ENCODE measurements at regions not wholly inside any gene's neighbourhood (a gene's known extent, or its start where the extent isn't known, plus 50 kb on each side); places are given as distances from the start of the nearest gene placed in this dataset.

DNA sequence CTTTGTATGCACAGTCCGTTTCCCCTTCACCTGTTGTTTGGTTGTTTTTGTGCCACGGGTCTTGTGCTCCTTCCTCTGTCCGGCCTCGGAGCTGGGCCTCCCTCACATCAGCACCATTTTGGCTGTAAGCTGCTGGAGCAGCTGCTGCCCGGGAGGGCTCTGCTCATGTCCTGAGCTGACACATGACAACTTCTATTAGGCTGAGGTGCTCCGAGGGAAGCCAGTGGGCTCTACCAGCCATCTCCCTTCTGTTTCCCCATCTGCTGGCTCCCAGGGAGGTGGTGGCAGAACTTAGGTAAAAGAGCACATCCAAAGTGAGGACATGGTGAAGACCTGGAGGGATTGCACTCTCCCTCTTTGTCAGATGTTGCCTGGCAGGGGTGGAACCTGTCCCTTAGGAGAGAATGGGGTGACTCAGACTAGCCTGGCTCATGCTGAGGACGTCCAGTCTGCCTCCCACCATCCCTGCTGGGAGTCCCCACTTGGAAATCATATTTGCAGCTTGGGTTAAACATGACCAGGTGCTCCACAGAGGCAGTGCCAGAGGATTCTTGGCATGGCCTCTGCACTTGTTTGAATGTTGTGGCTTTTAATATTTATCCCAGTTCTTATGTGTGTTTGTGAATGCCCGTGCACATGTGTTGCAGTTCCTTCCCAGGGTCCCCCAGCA, 49.8 kb upstream of the TNP1 start:
- DNase-seq (ENCODE audit: low read depth): no peak

Data from ELR (cell line).